Left lobe of liver (tissue), 2 donors: ENCODE measurements at regions not wholly inside any gene's neighbourhood (a gene's known extent, or its start where the extent isn't known, plus 50 kb on each side); places are given as distances from the start of the nearest gene placed in this dataset.
"Not testable (repeated sequence)": the region's sequence is repeated elsewhere in the genome, so short reads cannot be mapped to it uniquely, and the experiment has no call there.

Experiments used
- ATAC-seq: fragments of 200-7000 bp; cut with Tn5 transposase; one replicate; pipeline ENCODE4 v1.9.1; 2020; ENCODE audit warnings: mild to moderate bottlenecking, moderate library complexity
- DNase-seq: peaks from one replicate; pipeline ENCODE4 v3.0.0-alpha.2; 2020; ENCODE audit warnings: low spot score
- donor health status: DM: no; HTN: no; CAD: no; lungs with moderate emphysema.
- donor health status: DM: no; HTN: yes; CAD: no.

DNA sequence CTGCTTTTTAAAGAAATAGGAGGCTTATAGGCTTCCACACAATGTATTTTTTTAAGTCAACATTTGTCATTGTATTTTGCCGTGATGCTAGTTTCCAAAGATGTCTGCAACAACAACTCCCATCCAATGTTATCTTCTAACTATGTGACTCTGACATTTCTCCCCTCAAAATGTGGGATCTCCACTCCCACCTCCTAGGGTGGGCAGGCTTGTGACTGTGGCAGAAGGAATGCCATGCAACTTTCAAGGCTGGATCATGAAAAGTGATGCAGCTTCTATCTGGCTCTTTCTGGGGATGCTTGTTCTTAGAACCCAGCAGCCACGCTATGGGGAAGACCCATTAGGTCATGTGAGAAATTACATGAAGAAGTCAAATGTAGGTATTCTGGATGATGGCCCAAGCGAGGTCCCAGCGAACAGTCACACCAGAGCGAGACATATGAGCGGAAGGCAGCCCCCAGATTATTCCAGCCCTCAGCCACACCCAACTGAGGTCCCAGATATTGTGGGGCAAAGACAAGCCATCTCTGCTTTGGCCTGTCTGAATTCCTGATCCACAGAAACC is 124.3 kb downstream of the BDH1 start:
- no peak for DNase-seq
- ATAC-seq = no peak

DNA sequence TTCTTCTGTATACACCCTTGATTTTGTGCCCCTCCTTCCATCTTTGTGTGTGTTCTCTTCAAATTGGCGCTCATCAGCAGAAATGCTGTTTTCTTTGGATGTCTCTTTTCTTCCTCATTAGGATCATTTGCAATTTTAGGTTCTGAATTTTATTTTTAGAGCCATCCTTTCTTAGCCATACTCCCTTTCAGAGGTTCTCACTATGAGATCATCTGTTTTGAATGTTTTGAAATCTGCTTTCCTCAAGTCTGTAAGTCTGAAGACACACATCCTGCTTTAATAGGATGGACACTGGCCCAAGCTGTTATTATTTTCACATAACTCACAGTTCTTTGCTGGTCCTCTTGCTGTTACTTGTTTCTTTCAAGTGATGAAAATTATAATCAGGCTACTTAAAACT is 124.8 kb downstream of the BDH1 start:
- no peak for ATAC-seq

DNA sequence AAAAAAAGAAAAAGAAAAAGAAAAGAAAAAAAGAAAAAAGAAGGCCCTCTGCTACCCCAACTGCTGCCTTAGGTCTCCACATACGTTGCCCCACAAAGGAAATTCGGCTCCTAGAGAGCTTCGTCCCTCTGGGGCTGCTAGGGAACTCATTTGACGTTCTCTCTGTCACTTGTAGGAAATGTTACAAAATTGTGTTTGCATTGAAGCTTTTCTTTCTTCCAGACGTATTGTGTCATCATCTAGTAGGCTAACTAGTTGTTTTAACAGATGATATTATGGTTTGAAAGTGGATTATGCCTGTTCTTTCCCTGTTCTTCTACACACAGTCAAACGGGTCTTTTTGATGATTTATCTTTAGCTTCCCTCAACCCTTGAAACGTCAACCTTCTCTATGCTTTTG is 125.3 kb downstream of the BDH1 start:
- no peak for ATAC-seq
- DNase-seq = no peak

More for the DNA sequence above, 124.8 kb downstream of the BDH1 start:
- DNase-seq = no peak

DNA sequence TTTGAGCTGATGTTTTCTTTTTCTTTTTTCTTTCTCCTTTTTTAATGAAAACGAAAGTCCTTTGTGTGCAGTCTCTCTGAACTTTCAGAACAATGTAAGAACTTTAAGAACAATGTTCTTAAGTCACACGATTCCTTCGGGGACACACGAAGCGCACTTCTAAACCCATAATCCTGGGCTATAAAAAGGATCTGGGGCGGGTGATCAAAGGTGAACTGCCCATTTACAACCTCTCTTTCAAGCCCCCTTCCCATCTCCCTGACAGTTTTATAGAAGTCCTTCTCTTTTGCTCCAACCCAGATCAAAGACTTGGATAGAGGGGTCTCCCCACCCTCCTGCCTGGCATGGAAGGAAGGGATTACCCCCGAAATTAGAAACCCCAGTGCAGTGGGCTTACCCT is 126.8 kb downstream of the BDH1 start:
- no peak for ATAC-seq
- DNase-seq = no peak

DNA sequence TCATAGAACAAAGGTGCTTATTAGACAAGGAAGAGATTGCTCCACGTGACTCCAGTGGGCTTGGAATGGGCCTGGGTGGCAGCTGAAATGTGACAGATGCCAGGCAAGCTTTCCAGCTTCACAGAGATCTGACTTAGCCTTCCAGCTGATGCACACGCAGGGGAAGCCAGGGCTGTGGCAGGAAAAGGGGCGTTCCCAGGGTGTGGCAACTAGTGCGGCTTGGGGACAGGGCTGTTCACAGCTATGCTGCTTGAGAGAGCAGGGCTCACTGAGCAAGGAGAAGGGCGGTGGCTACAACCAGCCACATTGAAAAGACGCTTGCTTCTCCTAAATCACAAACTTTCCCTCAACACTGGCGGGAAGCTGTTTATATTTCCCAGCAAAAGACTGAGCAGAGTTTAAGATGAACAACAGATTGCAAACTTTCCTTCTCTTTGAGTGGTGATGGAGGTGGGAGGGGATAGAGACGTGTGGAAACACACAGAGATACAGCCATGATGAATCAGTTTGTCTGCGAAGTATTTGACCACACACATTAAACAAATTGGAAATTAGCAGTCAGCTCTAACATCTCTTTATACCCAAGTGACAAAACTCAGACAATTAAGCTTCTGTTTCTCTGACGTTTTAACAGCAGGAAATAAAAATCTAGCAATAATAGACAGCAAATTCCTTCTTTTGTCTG is 127.5 kb downstream of the BDH1 start:
- DNase-seq (no peak), ATAC-seq (no peak)

DNA sequence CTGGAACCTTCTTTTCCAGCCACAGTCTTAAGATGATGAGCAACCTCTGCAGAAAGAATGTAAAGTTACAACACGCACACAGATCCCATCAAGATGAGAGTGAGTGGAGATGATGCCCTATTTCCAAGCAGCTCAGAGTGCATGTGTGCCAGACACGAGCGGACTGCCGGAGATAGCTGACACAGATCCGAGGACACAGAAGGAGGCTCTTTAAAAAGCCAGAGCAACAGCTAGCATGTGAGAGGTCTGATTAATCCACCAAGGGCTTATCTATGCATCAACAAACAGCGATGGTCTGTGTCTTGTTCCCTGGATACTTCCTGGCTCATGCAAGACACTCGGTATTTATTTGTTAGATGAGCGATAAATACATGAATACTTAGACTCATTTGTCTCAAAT is 128.6 kb upstream of the DLG1 start:
- ATAC-seq (no peak), DNase-seq (no peak)

DNA sequence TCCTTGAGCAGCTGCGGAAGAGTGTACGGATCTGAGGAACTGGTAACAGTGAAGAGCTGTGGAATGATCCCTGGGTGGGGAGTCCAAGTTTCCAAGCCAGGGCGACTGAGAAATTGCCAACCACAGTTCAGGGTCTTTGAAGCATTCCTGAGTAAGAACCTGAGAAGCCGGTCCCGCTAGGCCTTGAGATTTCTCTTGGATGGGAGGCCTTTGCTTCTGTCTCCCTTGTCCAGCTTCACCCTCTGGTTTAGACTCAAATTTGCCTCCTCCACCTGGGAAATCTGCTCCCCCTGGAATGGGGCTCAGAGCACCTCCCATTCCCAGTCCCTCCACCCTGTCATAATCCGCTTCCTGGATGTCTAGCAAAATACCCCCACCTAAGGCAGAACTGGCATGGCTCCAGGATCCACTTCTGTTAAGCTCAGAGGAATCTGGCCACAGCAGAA is 127.7 kb upstream of the DLG1 start:
- DNase-seq = no peak

DNA sequence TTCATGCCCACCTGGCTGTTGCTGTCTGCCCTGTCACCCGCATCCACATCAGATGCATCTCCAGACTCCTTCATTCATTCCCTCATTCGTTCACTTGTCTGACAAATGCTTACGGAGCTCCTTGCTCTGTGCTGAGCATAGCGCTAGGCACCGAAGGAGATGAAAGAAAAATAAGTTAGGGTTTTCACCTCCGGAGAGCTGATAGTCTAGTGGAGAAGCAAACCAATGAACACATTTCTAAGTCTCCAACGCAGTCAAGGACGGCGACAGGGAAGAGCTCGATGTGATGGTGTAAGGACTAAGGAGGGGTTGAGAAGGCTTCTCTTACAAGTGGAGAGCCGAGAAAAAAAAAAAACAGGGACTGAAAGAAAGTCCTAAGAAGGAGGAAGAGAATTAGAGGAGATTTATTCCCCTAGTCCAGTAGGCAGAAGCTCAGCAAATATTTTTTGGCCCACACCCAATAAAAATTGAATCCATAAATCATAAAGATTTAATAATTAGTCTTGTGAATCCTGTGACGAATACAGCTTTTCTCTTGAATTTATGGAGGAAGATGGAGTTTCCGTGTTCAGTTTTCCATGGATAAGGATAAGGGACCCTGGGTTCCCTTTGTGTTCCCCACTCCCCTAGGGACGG is 127.2 kb upstream of the DLG1 start:
- ATAC-seq (no peak), DNase-seq (no peak)

More for the DNA sequence above, 127.7 kb upstream of the DLG1 start:
- no peak for ATAC-seq

DNA sequence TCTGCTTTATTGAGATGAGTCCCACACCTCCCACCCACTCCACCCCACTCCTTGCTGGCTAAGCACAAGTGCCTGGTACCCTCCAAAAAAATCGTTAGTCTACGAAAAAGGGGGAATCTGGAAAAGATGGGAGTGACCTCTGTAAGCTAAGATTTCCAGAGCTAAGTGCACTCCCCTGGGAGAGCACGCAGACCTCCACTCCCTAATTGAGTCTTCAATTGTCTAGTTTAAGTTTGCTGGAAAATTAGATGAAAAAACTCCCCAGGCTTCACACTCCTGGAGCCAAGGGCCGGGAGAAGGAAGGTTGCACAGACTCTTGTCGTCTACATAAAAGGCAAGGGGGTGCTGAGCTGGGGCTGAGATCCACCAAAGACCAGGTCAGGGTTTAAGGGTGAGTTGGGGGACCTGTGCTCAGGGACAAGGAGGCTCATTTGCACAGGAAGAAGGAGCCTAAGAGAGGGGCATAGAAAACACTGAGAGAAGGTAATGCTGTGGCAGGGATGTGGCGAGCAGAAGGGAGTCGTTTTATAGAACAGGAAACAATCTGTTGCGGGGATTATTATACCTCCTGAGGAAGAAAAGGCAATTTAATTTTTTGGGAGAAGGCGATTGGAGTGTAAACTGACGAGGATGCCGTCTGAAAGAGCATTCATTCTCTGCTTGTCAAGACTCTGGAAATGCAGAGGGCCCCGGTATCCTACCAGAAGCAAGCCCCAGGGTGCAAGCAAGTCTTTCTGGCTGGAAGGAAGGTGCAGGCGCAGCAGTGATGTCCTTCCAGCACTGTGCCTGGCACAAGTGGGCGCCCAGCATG is 126.5 kb upstream of the DLG1 start:
- ATAC-seq = no peak
- DNase-seq = no peak

DNA sequence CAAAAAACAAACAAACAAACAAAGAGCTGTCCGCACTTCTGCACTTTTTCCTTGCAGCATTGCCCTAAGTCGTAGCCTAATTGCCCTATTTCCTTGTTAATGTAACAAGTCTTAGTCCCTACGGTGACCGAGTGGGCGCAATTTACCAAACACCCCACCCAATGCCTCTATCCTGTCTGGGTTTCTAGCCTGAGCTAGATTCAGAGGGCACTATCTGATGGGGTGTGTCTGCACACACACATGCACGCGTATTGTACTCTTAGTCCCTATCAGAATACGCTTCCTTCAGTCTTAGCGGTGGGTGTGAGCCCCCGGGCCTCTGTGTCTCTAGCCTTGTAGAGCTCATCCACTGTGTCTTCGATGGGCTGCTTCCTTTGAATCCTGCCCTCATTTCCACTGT is 125.9 kb upstream of the DLG1 start:
- ATAC-seq (no peak), DNase-seq (no peak)

DNA sequence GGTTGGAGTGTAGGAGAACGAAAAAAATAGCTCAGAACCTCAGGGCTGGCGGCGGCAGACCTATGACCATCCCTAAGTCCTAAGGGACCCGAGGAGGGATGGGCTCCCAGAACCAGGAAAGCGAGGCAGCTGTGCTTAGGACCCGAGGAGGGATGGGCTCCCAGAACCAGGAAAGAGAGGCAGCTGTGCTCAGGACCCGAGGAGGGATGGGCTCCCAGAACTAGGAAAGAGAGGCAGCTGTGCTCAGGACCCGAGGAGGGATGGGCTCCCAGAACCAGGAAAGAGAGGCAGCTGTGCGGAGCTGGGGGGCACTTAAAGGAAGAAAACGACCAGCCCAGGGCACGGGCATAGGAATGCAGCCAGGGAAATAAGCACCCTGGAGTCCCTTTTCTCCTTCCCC is 125.0 kb upstream of the DLG1 start:
- no peak for DNase-seq
- no peak for ATAC-seq

DNA sequence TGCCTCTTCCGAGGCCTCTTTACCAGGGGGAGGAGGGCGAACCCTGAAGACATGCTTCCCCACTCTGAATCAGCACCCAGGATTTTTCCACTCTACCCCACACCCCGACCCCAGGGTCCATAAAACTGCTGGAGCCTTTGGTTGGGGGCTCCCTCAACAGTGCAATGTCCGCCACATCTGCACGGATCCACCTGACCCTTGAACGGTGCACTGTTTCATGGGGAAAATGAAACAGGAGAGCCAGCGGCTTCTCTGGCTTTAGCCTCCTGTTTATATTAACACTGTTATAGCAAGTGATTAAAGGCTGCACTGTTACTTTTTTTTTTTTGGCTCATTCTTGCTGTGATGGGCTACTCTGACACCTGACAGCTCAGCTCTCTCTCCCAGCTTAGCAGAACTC is 124.1 kb upstream of the DLG1 start:
- peak; percentile 49 for ATAC-seq

DNA sequence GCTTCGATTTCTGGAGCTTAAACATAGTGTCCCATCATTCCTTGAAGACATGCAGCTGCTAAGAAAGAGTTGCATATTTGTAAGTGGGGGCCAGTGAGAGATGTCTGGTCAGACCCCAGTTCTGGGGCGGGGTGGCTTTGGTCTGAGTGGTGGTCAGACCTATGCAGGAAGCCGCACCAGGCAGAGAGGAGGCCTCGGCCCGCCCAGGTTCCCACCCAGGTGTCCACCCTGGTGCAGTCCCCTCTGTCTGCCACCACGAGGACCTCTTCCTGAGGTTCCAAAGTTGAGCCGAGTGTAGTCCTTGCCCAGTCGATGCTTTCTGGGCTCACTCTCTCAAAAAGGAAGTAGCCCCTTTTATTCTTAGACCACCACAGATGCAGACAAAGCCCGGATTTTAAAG is 122.6 kb upstream of the DLG1 start:
- no peak for ATAC-seq
- no peak for DNase-seq

More for the DNA sequence above, 124.1 kb upstream of the DLG1 start:
- DNase-seq = no peak

DNA sequence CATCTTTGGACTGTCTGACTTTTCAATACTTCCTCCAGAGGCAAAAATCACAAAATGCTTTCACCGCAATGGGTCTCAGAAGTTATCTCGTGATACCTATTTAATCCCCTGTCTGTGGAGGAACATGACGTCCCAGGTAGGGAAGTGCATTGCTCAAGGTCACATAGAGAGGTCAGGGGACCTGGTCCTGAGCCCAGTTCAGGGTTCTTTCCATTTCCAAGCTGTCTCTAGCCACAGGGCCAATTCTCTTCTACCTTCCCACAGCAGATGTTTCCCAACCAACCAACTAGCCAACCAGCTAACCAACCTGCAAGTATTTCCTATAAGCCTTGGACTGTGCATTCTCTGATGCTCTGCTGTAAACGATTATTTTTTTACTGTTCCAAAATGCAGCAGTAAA is 122.2 kb upstream of the DLG1 start:
- no peak for DNase-seq

DNA sequence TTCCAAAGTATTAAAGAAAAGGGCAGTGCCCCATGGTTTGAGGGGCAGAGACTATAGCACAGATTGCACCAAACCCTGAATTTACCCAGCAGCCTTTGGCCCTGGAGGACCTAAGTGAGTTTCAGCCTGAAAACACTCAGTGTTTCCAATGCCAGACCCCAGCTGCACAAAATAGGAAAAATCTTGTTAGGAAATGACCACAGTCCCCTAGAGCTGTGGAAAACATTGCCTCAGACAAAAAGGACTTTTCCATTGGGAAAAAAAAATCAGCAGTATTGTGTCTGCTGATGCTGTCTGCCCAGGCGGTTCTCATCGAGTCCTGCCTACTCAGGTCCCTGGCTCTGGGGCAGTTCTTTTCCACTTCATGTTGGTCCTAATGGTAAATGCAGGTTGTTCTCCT is 121.7 kb upstream of the DLG1 start:
- ATAC-seq (no peak), DNase-seq (no peak)

More for the DNA sequence above, 122.2 kb upstream of the DLG1 start:
- ATAC-seq = peak; percentile 37

DNA sequence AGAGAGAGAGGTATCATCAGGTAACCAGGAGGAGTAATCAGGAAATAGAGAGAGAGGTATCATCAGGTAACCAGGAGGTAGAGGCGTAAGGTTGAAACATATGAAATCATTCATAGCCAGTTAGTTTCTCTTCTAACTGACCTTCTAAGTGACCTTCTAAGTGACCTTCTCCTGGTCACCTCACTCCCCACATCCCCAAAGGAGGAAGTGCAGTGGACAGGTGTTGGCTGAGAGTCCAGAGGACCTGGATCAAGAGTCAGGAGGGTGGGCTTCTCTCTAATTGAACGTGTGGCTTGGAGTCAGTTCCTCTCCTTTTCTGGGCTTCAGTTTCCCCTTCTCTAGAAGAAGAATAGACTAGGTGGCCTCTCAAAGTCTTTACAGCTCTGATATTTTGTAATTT is 121.3 kb upstream of the DLG1 start:
- ATAC-seq (no peak), DNase-seq (no peak)

DNA sequence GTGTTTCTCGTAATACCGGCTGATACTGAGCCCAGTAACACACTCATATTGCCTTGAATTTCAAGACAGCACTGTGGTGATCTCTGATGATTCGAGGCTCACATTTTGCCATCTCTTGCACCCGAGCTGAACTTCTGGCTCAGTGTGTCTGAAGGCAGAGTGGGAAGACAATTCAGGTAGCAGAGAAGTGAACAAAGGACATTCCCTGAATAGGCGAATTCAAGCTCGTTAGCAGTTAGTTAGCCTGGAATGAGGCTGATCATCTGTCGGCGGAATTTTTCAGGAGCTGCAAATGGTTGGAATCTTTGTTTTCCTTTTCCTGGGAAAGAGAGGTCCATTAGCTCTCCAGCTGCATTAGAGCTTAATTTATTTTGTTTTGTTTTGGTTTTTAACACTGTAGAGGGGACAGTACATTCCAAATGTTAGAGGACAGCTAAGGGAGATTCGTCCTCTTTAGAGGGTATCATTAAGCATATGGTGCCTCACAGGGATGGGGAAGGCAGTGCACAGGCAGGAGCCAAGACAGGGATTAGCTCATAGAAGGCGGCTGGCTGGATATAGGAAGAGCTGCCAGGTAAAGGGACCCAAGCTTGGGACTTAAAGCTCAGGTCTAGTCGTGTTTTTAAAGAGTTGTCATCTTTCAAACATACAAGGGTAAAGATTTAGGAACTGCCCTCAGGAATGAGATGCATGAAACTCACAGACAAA is 119.7 kb upstream of the DLG1 start:
- ATAC-seq (no peak), DNase-seq (no peak)

DNA sequence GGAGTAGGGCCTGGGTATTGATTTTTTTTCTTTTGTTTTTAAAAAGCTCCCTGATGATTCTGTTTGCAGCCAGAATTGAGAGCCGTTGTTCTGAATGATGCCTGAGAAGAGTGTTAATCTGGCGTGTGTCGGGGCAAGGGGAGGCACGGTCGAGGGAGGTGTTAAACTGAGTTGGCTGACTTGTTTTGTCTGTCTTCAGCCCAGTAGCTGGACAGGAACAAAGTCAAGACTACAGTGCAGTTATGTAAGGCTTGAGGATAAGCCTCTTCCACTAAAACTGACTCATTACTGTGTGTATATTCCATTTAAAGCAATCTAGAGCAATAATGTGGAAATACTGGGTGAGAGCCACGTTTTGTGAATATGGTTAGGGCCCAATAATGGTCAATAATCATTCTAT is 119.0 kb upstream of the DLG1 start:
- ATAC-seq (peak; percentile 68), DNase-seq (no peak)

DNA sequence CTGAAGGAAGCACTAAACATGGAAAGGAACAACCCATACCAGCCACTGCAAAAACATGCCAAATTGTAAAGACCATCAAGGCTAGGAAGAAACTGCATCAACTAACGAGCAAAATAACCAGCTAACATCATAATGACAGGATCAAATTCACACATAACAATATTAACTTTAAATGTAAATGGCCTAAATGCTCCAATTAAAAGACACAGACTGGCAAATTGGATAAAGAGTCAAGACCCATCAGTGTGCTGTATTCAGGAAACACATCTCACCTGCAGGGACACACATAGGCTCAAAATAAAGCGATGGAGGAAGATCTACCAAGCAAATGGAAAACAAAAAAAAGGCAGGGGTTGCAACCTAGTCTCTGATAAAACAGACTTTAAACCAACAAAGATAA is 113.5 kb upstream of the DLG1 start:
- ATAC-seq = not testable (repeated sequence)

DNA sequence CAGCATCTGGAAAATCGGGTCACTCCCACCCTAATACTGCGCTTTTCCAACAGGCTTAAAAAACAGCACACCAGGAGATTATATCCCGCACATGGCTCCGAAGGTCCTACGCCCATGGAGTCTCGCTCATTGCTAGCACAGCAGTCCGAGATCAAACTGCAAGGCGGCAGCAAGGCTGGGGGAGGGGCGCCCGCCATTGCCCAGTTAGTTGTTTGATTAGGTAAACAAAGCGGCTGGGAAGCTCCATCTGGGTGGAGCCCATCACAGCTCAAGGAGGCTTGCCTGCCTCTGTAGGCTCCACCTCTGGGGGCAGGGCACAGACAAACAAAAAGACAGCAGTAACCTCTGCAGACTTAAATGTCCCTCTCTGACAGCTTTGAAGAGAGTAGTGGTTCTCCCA is 111.8 kb upstream of the DLG1 start:
- peak; percentile 19 for DNase-seq
- not testable (repeated sequence) for ATAC-seq

More for the DNA sequence above, 113.5 kb upstream of the DLG1 start:
- not testable (repeated sequence) for DNase-seq
